SKM-1 (cell line): ENCODE measurements at regions not wholly inside any gene's neighbourhood (a gene's known extent, or its start where the extent isn't known, plus 50 kb on each side); places are given as distances from the start of the nearest gene placed in this dataset.
"Not testable (repeated sequence)": the region's sequence is repeated elsewhere in the genome, so short reads cannot be mapped to it uniquely, and the experiment has no call there.

ENCODE experiments used
- DNase-seq: peaks from one replicate; lab custom pipeline; 2025; ENCODE audit not compliant: unreplicated experiment; lab: John Stamatoyannopoulos, UW

DNA sequence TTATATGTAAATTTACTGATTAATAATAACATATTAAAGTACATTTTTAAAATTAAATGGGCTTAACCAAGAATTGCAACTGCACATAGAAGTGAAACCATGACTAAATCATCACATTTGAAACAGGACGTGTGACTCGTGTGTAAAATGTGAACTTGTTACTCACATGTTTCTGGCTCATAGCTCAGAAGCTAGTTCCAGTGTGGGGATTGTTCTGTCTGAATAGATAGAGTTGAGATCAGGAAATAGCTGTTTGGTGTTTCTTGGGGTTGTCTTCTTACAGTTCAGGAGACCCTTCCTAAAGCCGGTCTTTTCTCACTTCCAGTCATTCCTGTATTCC is 130.9 kb downstream of the LAT start:
- not testable (repeated sequence) for DNase-seq

- not testable (repeated sequence) for DNase-seq
Measured at GRCh38 chr16:29114989-29115801, 130.3 kb downstream of the LAT start.

DNA sequence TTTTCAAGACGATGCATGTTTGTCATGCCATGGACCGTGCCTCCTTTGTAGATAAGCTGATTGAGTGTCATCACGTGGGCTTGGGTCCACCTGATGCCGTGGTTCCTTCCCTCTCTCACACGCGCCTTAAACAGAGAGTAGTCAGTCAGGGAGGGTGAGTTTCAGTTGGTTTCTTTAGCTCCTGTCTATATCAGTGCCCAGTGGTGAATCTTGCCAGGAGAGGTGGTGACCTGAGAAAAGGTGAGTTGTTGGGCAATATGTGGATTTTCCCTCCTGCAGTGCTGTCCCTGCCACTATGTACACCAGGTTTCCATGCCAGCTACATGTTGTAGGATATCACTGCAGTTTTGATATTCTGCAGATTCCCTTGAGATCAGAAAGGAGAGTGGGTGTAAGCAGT is 129.7 kb downstream of the LAT start:
- no peak for DNase-seq

DNA sequence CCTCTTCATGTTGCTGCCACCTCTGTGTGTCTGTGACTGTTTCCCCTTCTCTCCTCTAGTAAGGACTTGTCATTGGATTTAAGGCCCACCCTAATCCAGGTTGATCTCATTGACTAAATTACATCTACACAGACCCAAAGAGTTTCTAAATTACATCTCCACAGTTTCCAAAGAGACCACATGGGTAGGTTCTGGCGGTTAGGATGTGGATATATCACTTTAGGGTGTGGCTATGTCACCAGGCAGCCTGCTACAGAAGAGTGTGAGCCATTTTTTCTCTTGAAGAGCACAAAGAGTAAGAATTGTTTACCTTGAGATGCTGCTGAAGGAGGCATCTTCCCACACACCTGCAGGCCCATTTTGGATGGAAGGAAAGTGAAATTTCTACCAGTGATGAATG is 128.6 kb downstream of the LAT start:
- not testable (repeated sequence) for DNase-seq

DNA sequence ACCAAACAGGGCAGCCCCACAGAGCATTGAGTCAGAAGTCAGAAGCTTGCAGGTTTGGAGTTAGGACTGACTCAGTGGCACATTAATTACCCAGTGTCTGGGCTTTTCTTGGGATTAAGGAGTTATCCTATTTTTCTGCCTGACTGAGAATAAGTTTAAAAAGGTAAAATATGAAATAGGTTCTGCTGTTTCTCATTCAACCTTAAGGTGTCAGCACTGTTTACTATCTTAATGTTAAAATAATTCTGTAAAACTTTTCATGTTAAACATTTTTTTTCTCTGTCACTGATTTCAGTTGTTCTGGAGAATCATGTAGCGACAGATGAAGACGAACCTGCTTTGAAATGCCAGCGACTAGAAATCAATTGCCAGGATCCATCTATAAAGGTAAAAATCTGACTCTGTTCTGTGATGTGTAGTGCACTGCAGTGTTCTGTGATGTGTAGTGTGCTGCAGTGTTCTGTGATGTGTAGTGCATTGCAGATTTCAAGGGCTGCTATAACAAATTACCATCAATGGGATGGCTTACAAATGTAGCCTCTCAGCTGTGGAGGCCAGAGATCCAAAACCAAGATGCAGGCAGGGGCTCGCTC is 128.0 kb downstream of the LAT start:
- no peak for DNase-seq

DNA sequence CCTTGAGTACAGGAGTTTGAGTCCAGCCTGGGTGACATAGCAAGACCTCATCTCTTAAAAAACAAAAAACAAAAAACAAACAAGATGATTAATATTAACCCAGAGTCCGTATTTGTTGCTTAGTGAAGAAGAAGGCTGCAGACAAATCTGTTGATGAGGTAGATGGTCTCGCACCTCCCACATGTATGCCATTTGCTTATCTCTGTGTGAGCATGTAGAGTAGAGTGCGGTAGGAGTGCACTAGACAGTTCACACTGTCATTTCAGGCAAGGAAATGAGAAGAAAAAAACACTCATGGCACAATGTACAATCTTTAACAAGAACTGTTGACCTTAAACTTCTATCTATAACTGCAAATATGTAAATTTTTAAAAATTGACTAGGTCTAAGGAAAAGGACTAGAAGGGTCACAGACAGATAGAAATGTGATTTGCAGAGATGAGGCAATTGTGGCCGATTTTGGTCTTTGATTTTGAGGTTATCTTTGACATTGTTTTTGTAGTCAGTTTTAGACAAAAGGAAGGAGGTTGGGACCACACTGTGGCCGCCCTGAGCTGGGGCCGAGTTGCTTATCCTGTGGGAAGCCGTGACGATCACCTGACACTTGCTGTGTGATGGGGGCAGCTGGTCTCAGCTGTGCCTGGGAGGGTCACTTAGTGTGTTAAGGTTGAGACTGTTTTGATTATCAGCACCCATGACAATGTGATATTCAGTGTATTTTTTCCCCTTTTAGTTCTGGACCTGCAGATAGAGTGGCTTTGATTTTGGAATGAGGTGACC is 127.2 kb downstream of the LAT start:
- not testable (repeated sequence) for DNase-seq

DNA sequence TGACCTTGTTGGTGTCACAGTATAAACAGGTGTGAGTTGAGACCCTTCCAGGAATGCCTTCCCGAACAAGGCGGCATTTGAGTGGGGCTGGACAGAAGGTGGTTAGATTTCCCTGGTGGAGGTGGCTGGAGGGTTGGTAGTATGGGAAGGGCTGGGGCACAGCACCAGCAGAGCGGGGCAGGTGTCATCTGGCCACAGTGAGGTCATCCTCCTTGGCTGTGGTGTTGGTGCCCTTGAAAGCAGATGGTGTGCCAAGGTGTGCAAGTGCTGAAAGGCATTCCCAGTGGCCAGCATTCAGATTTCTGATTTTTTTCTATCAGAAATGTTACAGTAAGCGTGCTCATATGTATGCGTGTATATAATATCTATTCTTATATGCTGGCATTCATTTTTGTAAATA is 126.6 kb downstream of the LAT start:
- no peak for DNase-seq

DNA sequence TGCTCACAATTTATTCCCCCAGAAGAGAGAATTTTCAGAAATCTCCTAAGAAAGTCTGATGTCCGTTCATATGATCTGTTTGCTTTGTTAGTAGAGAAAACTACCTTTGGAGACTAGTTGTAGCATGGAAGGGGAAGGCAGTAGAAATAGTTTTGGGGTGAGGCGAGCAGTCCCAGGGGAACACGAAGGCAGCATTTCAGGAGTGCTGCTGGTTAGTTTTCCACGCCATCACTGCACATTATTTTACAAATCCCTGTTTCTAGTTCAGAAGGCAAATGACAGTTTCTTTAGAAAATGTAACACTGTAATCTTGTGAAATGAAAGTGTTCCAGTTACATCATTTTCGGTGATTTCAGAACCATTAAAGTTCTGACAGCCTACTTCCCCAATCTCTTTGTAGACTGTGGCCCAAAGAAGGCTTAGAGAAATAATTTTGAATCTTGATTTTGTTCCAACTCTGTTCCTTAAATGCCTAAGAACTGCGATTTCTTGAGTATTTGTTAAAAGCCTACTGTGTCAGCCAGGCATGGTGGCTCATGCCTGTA is 123.8 kb downstream of the LAT start:
- DNase-seq, result not testable (repeated sequence)

GRCh38 chr16:29107299-29107698 is 122.4 kb downstream of the LAT start:
- DNase-seq, result no peak

DNA sequence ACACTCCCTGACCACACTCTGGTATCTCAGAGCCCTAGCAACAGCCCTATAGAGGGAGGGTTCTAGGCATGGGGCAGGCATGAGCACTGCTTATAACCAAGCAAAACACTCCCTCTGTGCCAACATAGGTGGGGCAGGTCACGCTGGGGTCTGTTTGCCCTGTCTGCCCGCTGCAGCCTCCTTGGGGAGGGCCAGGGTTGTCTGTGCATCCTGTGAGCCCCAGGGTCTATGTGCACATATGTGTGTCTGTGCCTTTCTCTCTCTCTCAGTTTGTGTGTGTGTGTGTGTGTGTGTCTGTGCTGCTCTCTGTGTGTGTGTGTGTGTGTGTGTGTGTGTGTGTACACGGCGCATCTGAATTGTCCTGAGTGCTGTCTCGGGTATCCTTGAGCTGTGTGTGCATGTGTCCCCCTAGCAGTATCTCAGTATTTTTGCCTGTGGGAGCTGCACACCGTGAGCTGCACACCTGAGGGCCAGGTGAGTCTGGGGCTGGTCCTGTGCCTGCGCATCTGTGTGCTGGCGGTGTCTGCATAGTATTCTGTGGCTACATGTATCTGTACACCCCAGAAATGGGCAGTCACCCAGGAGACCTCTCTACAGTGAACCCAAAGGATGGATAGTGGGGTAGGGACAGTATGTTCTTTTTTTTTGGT is 121.5 kb downstream of the LAT start:
- DNase-seq, result not testable (repeated sequence)

GRCh38 chr16:29104600-29104999 is 119.7 kb downstream of the LAT start:
- DNase-seq, result not testable (repeated sequence)

DNA sequence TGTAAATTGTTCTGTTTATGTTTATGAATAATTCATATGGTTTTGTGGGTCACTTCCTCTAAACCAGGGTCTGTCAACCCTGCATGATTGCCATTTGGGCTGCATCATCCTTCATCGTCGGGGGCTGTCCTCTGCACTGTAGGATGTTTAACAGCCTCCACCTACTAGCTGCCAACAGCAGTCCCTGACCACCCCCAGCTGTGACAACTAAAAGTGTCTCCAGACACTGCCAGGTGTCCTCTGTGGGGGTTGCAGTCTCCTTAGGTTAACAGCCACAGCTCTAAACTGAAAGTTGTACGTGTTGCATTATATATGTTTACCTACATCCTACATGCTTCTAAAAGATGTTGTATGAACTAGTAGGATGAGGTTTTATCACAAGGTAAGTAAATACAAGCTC is 113.1 kb downstream of the LAT start:
- not testable (repeated sequence) for DNase-seq

DNA sequence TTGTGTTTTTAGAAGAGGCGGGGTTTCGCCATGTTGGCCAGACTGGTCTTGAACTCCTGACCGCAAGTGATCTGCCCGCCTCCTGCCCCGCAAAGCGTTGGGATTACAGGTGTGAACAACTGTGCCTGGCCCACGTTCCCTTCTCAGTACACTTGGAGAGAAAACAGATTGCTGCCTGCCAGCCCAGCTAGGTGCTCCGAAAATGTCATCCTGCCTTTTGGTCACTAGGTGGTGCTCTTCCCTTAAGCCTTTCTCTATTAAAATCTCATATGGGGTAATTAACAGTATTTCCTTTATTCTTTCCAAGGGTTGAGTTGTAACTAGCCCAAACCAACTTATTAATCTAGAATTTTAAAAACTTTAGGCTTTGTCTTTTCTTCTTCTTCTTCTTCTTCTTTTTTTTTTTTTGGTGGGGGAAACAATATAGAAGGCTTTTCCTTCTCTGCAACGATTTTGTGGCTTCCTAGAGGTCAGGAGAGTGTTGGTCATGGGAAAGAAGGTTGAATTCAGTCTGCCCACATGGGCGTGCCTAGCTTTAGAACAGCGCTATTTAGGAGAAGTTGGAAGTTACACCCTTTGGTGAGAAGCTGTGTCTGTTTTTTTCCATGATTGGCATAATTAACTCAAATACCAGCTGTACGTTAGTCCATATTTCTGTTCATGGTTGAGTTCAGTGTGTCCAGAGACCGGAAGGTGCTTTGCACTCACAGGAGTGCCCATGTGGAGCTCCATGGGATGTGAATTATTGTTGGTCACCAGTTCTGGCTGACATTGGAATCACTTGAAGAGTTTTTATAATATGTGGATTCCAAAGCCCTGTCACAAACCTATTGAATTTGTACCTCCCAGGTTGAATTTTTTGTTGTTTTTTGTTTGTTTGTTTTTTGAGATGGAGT is 110.1 kb downstream of the LAT start:
- DNase-seq, result not testable (repeated sequence)

GRCh38 chr16:29094325-29094724 is 109.5 kb downstream of the LAT start:
- DNase-seq, result not testable (repeated sequence)

DNA sequence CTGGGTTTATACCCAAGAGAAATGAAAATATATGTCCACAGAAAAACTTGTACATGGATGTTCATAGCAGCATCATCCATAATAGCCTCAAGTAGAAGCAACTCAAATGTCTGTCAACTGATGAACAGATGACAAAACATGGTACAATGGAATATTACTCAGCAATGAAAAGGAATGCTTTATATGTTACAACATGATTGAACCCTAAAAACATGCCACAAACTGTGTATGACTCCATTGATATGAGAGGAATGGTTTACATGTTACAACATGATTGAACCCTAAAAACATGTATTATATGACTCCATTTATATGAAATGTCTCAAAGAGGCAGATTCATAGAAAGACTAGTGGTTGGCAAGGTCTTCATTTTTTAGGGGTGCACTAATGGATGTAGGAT is 104.8 kb downstream of the LAT start:
- not testable (repeated sequence) for DNase-seq

DNA sequence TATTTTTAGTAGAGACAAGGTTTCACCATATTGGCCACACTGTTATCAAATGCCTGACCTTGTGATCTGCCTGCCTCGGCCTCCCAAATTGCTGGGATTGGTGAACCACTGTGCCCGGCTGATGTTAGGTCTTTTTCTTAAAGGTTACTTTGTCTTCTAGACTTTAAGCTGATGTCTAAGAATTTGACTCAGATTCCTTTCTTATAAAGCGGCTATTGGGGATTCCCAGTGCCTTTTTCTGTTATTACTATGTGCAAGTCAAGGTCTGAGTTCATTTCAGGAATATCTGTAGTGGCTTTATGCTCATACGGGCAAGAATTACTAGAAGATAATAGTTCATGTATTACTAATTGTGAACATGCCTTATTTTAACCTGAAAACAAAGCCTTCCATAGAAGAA is 102.8 kb downstream of the LAT start:
- not testable (repeated sequence) for DNase-seq

- DNase-seq, result not testable (repeated sequence)
Measured at GRCh38 chr16:29081829-29082639, 97.2 kb downstream of the LAT start.

DNA sequence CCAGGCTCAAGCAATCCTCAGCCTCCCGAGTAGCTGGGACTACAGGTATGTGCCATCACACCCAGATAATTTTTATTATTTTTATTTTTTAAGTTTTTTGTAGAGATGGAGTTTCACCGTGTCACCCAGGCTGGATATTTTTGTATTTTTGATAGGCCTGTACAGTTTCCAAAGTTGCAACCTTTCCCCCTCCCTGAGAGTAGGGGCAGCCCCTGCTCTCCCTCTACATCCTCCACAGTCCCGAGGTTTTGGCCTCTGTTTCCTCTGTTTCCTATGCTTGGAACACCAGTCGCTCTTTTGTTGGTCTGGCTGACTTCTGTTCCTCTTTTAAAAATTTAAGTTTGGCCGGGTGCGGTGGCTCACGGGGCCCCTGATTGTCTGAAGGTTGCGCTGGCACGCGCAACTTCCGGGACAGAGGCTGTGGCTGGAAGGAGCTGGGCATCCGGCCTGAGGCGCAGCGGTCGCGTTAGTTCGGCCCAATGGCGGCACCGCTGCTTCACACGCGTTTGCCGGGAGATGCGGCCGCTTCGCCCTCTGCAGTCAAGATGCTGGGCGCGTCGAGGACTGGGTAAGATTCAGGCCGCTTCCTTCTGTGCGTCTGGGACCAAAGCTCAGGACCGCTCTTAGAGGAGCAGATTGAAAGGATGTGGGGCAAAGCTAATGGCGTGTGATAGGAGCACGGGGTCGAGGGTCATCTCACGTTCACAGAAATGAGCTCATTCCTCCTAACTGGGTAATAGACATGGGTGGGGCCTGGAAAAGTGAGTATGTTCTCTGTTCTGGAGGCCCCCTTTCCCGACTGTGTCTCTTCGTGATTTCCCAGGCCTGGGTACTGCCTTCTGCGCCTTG is 89.9 kb downstream of the LAT start:
- not testable (repeated sequence) for DNase-seq
